Neural progenitor cell (in vitro differentiated cells): ENCODE measurements at regions not wholly inside any gene's neighbourhood (a gene's known extent, or its start where the extent isn't known, plus 50 kb on each side); places are given as distances from the start of the nearest gene placed in this dataset.

Experiments used
- DNase-seq: peaks from one replicate; pipeline ENCODE4 v3.0.0-alpha.2; 2016; ENCODE audit warnings: low spot score
- H2AFZ ChIP-seq: fragments of 200-600 bp; sonication (generic); replicated peaks from 2 replicates; pipeline ENCODE4 v1.6.1; 2016; ENCODE audit warnings: antibody characterized with exemption
- H3F3A ChIP-seq: fragments of 200-600 bp; sonication (generic); 2 replicates; pipeline ENCODE4 v1.6.1; 2016; ENCODE audit warnings: antibody characterized with exemption, low read depth
- H3K27ac ChIP-seq: fragments of 200-600 bp; sonication (generic); 2 replicates; pipeline ENCODE4 v1.5.1; 2016; ENCODE audit warnings: mild to moderate bottlenecking
- H3K27me3 ChIP-seq: fragments of 200-600 bp; sonication (generic); 2 replicates; pipeline ENCODE4 v1.6.1; 2016; ENCODE audit warnings: mild to moderate bottlenecking, moderate library complexity
- H3K36me3 ChIP-seq: fragments of 200-600 bp; sonication (generic); 2 replicates; pipeline ENCODE4 v1.5.1; 2016
- H3K4me1 ChIP-seq: fragments of 200-600 bp; sonication (generic); 2 replicates; pipeline ENCODE4 v1.6.1; 2016; ENCODE audit warnings: mixed run types
- H3K4me2 ChIP-seq: fragments of 200-600 bp; sonication (generic); 2 replicates; pipeline ENCODE4 v1.6.1; 2016
- H3K4me3 ChIP-seq: fragments of 200-600 bp; sonication (generic); 2 replicates; pipeline ENCODE4 v1.5.1; 2016
- H3K79me2 ChIP-seq: fragments of 200-600 bp; sonication (generic); 2 replicates; pipeline ENCODE4 v1.6.1; 2016; ENCODE audit warnings: low read depth
- H3K9ac ChIP-seq: fragments of 200-600 bp; sonication (generic); 2 replicates; pipeline ENCODE4 v1.6.1; 2016
- H3K9me3 ChIP-seq: fragments of 200-600 bp; sonication (generic); 2 replicates; pipeline ENCODE4 v1.5.1; 2016; ENCODE audit warnings: low read depth
- H4K20me1 ChIP-seq: fragments of 200-600 bp; sonication (generic); 2 replicates; pipeline ENCODE4 v1.6.1; 2016; ENCODE audit warnings: low read depth
- H3K27ac Mint-ChIP-seq: 3 replicates; pipeline ENCODE4 v1.8.0; 2021; ENCODE audit warnings: mixed read lengths
- H3K27me3 Mint-ChIP-seq: 2 replicates; pipeline ENCODE4 v1.8.0; 2022; ENCODE audit warnings: low read depth, mild to moderate bottlenecking, inconsistent platforms, moderate library complexity, mixed read lengths; ENCODE audit not compliant: insufficient read depth
- H3K36me3 Mint-ChIP-seq: 3 replicates; pipeline ENCODE4 v1.8.0; 2021; ENCODE audit warnings: mixed read lengths
- H3K4me1 Mint-ChIP-seq: 3 replicates; pipeline ENCODE4 v1.8.0; 2021; ENCODE audit warnings: mixed read lengths
- H3K4me3 Mint-ChIP-seq: 3 replicates; pipeline ENCODE4 v1.8.0; 2021; ENCODE audit warnings: mild to moderate bottlenecking, moderate library complexity, mixed read lengths
- H3K9me3 Mint-ChIP-seq: 3 replicates; pipeline ENCODE4 v1.8.0; 2020; ENCODE audit warnings: mixed read lengths
- EZH2 ChIP-seq: fragments of 200-600 bp; sonication (generic); IDR thresholded peaks from 2 replicates; pipeline ENCODE4 v1.6.1; 2017; ENCODE audit warnings: antibody characterized with exemption, mild to moderate bottlenecking, moderate library complexity
- EZH2phosphoT487 ChIP-seq: fragments of 200-600 bp; sonication (generic); IDR thresholded peaks from 2 replicates; pipeline ENCODE4 v1.6.1; 2017; ENCODE audit warnings: antibody characterized with exemption
- TF ChIP-seq, protein P1 (sequence below): fragments of 200-600 bp; sonication (generic); IDR thresholded peaks from 2 replicates; pipeline ENCODE4 v1.5.1; 2017; ENCODE audit warnings: antibody characterized with exemption, mild to moderate bottlenecking

DNA sequence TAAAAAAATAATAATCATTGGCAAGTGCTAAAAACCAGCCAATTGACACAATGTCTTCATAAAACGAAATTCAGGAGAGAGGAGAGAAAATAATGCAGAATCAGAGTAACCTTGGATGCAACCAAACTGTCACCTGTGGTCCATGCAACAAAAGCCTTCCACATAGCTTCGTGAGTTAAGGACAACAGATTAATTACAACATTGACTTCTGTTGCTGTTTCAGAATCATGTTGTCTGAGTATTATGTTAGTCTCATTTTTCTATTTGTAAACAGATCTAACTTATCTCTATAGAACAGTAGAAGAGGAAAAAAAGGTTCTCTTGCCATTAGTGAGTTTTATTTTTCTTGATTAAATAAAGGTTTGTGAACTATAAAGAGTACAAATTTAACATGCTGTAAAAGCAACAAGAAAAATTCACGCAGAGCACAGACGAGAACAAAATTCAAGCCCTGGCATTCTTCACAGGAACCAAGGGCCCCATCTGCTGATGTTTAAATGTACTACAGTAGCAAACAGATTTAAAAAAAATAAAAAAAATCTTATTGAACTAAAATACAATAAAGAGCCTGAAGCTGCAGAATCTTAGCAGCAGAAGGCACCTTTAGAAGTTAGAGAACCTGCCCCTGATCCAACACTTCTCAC is 381.1 kb upstream of the PKN2 start:
- Mint-ChIP-seq H3K27ac (no peak overlapping the region), H3K9me3 (no peaks in the 10 kb centered on the region), H3K4me3 (no peak overlapping the region), H3K27me3 (no peaks in the 10 kb centered on the region), H3K36me3 (no peaks in the 10 kb centered on the region), H3K4me1 (no peaks in the 10 kb centered on the region)
- Histone ChIP-seq H2AFZ (no peak overlapping the region), H4K20me1 (no peaks in the 10 kb centered on the region), H3K4me1 (peaks cover 5% of the 10 kb centered on the region), H3K9ac (no peak overlapping the region), H3K4me3 (no peak overlapping the region), H3F3A (no peaks in the 10 kb centered on the region), H3K79me2 (no peaks in the 10 kb centered on the region), H3K27me3 (no peaks in the 10 kb centered on the region), H3K4me2 (no peak overlapping the region), H3K27ac (no peak overlapping the region), H3K9me3 (no peaks in the 10 kb centered on the region), H3K36me3 (no peaks in the 10 kb centered on the region)
- TF ChIP-seq, protein P1, sequence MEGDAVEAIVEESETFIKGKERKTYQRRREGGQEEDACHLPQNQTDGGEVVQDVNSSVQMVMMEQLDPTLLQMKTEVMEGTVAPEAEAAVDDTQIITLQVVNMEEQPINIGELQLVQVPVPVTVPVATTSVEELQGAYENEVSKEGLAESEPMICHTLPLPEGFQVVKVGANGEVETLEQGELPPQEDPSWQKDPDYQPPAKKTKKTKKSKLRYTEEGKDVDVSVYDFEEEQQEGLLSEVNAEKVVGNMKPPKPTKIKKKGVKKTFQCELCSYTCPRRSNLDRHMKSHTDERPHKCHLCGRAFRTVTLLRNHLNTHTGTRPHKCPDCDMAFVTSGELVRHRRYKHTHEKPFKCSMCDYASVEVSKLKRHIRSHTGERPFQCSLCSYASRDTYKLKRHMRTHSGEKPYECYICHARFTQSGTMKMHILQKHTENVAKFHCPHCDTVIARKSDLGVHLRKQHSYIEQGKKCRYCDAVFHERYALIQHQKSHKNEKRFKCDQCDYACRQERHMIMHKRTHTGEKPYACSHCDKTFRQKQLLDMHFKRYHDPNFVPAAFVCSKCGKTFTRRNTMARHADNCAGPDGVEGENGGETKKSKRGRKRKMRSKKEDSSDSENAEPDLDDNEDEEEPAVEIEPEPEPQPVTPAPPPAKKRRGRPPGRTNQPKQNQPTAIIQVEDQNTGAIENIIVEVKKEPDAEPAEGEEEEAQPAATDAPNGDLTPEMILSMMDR, result peak; percentile 63
- TF ChIP-seq EZH2 (no peak), EZH2phosphoT487 (no peak)
- peak; percentile 59 for DNase-seq

DNA sequence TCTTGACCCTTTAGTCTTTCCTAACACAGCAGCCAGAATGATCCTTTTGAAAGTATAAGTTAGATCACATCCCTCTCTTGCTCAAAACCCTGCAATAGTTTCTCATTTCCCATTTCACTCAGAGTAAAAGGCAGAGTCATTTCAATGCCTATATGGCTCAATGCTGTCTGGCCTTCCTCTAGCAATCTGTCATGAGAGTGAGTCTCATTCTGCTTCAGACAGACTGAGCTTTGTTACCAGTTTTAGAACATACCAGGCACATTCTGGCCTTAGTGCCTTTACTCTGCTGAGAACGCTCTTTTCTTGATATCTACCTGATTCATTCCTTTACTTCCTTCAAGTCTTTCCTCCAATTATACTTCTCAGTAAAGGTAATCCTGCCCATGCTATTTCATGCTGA is 372.8 kb upstream of the PKN2 start:
- Histone ChIP-seq H4K20me1 (no peaks in the 10 kb centered on the region), H3K27me3 (no peaks in the 10 kb centered on the region), H3K36me3 (no peaks in the 10 kb centered on the region), H3K9ac (no peak overlapping the region), H3K4me2 (no peak overlapping the region), H3K4me1 (no peaks in the 10 kb centered on the region), H3K4me3 (no peak overlapping the region), H2AFZ (no peak overlapping the region), H3K79me2 (no peaks in the 10 kb centered on the region), H3K27ac (no peak overlapping the region), H3F3A (no peaks in the 10 kb centered on the region), H3K9me3 (no peaks in the 10 kb centered on the region)
- Mint-ChIP-seq H3K27me3 (no peaks in the 10 kb centered on the region), H3K9me3 (peaks cover 2% of the 10 kb centered on the region), H3K36me3 (no peaks in the 10 kb centered on the region), H3K4me3 (no peak overlapping the region), H3K4me1 (no peaks in the 10 kb centered on the region), H3K27ac (no peak overlapping the region)
- no peak for DNase-seq
- TF ChIP-seq EZH2phosphoT487, result no peak
- TF ChIP-seq, protein P1, result no peak
- TF ChIP-seq EZH2, result no peak

DNA sequence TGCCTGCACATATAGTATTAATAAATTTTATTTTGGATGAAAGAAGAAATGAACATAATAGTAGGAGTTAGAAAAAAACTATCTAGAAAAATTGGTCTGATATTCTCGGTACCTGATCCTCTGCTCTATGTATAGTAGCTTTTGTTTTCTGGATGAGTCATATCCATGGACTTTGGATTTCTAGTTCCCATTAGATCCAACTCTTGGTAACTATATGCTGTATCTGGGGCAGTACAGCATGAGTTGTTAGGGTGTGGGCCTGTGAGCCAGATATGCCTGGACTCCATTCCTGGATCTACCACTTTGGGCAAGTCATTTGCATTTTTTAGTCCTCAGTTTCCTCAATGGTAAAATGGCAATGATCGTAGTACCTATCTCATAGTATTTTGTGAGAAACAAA is 372.2 kb upstream of the PKN2 start:
- H3K79me2 ChIP-seq, result no peaks in the 10 kb centered on the region
- H3F3A ChIP-seq, result no peaks in the 10 kb centered on the region
- H3K4me2 ChIP-seq, result no peak overlapping the region
- Mint-ChIP-seq H3K4me3 (no peak overlapping the region), H3K9me3 (peaks cover 2% of the 10 kb centered on the region), H3K36me3 (no peaks in the 10 kb centered on the region), H3K27me3 (no peaks in the 10 kb centered on the region), H3K4me1 (no peaks in the 10 kb centered on the region), H3K27ac (no peak overlapping the region)
- H3K27ac ChIP-seq, result no peak overlapping the region
- DNase-seq, result no peak
- H3K9ac ChIP-seq, result no peak overlapping the region
- no peak overlapping the region for H3K4me3 ChIP-seq
- no peaks in the 10 kb centered on the region for H3K9me3 ChIP-seq
- no peaks in the 10 kb centered on the region for H3K4me1 ChIP-seq
- TF ChIP-seq EZH2 (no peak), EZH2phosphoT487 (no peak)
- TF ChIP-seq, protein P1, result no peak
- no peaks in the 10 kb centered on the region for H3K27me3 ChIP-seq
- no peaks in the 10 kb centered on the region for H4K20me1 ChIP-seq
- H3K36me3 ChIP-seq, result no peaks in the 10 kb centered on the region
- no peak overlapping the region for H2AFZ ChIP-seq
